ENCODE measurements at regions not wholly inside any gene's neighbourhood (a gene's known extent, or its start where the extent isn't known, plus 50 kb on each side); places are given as distances from the start of the nearest gene placed in this dataset.

DNA sequence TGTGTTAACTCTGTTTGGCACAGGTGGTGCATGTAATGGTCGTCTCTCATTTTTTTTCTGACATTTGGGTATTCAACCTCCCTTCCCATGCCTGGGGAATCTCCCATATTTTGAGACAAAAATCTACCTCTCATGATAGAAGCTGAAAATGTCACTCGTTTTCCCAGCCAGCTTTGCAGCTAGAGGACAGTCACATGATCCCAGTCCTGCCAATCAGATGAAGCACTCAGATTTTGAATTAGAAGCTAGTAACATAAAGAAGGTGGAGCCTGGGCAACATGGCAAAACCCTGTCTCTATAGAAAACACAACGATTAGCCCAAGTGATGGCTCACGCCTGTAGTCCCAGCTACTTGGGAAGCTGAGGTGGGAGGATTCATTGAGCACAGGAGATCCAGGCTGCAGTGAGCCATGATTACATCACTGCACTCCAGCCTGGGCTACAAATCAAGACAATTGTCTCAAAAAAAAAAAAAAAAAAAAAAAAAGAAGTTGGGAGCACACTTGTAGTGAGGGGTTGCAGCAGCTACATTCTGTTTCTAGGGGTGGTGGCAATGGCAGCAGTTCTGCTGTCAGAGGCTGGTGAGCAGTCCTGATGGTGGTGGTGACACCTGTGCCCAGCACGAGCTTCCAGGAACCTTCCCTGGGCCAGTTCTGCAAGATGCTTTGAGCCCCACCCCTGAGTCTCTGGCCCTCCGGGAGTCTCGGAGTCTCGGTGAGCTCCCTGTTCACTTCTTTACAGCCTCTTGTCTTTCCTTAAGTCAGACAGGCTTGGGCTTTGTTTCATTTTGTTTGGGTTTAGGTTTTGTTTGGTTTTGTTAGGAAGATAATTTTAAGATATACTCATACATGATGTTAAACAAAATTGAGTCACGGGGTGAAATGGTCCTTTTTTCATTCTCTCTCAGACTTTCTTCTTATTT lies 94.1 kb upstream of the KCNG1 start:
- 67% methylated on average over 9 of the region's 9 CpGs for WGBS
- no peaks in the 10 kb centered on the region for H3K9me3 ChIP-seq
- no peak for DNase-seq (ENCODE audit: extremely low spot score)
- H3K4me3 ChIP-seq: no peak overlapping the region
- intact Hi-C loops (cut with DNase I): no loop called here
- no peak for TF ChIP-seq EP300 (IDR thresholded peaks at IDR 0.05)
- TF ChIP-seq, protein P1, sequence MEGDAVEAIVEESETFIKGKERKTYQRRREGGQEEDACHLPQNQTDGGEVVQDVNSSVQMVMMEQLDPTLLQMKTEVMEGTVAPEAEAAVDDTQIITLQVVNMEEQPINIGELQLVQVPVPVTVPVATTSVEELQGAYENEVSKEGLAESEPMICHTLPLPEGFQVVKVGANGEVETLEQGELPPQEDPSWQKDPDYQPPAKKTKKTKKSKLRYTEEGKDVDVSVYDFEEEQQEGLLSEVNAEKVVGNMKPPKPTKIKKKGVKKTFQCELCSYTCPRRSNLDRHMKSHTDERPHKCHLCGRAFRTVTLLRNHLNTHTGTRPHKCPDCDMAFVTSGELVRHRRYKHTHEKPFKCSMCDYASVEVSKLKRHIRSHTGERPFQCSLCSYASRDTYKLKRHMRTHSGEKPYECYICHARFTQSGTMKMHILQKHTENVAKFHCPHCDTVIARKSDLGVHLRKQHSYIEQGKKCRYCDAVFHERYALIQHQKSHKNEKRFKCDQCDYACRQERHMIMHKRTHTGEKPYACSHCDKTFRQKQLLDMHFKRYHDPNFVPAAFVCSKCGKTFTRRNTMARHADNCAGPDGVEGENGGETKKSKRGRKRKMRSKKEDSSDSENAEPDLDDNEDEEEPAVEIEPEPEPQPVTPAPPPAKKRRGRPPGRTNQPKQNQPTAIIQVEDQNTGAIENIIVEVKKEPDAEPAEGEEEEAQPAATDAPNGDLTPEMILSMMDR (IDR thresholded peaks at IDR 0.05): no peak
- TF ChIP-seq POLR2A (IDR thresholded peaks at IDR 0.05; ENCODE audit: low read depth): no peak
- TF ChIP-seq POLR2AphosphoS5 (IDR thresholded peaks at IDR 0.05): no peak
- no peak overlapping the region for H3K27ac ChIP-seq (replicated peaks in 1 of 4)
- peaks cover 0 to 19% (median 17%) of the 10 kb centered on the region in 4 donors for H3K4me1 ChIP-seq
- H3K36me3 ChIP-seq: no peaks in the 10 kb centered on the region
- H3K27me3 ChIP-seq: peaks cover 0 to 19% (median 0%) of the 10 kb centered on the region in 4 donors

DNA sequence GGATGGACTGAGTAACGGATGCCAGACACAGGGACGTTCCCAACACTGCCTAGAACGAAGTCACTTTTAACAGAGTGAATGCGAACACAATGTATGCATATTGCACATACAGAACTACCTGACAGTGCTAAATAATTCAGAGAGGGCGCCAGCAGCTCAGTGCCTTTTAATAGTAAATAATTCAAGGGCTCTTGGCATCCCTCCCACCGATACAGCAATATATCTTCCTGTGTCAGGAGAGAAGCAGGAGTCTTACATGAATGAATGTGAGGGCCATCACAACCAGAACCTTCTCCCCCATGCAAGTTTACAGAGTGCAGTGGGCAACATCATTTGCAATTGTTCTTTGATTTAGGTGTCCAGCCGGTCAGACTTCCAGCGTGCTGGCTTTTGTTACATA lies 88.4 kb upstream of the KCNG1 start:
- Histone ChIP-seq H3K27me3 (peaks cover 0 to 33% (median 3%) of the 10 kb centered on the region in 4 donors), H3K9me3 (no peaks in the 10 kb centered on the region), H3K4me3 (no peak overlapping the region), H3K4me1 (no peaks in the 10 kb centered on the region), H3K36me3 (no peaks in the 10 kb centered on the region), H3K27ac (replicated peaks in 1 of 4) (no peak overlapping the region)
- WGBS: 48% methylated on average over 8 of the region's 8 CpGs
- intact Hi-C loops (cut with DNase I): no loop called here
- TF ChIP-seq, protein P1 (IDR thresholded peaks at IDR 0.05): no peak
- TF ChIP-seq POLR2AphosphoS5 (IDR thresholded peaks at IDR 0.05): no peak
- TF ChIP-seq EP300 (IDR thresholded peaks at IDR 0.05): no peak
- TF ChIP-seq POLR2A (IDR thresholded peaks at IDR 0.05; ENCODE audit: low read depth): no peak
- DNase-seq (ENCODE audit: extremely low spot score): no peak

- no peak for DNase-seq (ENCODE audit: extremely low spot score)
- no peaks in the 10 kb centered on the region for H3K9me3 ChIP-seq
- H3K4me1 ChIP-seq: no peaks in the 10 kb centered on the region
- WGBS: 73% methylated on average over 6 of the region's 13 CpGs
- no peak overlapping the region for H3K27ac ChIP-seq (replicated peaks in 1 of 4)
- no peak overlapping the region for H3K4me3 ChIP-seq
- intact Hi-C loops (cut with DNase I): no loop called here
- no peaks in the 10 kb centered on the region for H3K36me3 ChIP-seq
- no peak for TF ChIP-seq POLR2AphosphoS5 (IDR thresholded peaks at IDR 0.05)
- peaks cover 0 to 26% (median 3%) of the 10 kb centered on the region in 4 donors for H3K27me3 ChIP-seq
Observed at GRCh38 chr20:51108638-51109363, 85.9 kb upstream of the KCNG1 start.

DNA sequence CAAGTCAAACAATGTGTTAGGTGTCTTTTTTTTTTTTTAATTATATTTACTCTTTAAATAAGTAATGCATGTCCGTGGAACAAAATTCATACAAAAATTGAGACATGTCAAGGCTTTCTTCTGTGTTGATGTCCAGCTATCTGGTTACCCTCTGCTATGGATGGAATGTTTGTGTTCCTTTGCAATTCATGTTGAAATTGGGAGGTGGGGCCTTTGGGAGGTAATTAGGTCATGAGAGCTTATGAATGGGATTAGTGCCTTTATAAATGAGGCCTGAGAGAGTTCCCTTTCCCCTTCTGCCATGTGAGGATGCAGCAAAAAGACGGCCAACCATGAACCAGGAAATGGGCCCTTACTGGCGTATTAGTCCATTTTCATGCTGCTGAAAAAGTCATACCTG lies 83.1 kb upstream of the KCNG1 start:
- intact Hi-C loops (cut with DNase I): no loop called here
- TF ChIP-seq POLR2AphosphoS5 (IDR thresholded peaks at IDR 0.05) (no peak), EP300 (IDR thresholded peaks at IDR 0.05) (no peak), POLR2A (IDR thresholded peaks at IDR 0.05; ENCODE audit: low read depth) (no peak)
- TF ChIP-seq, protein P1 (IDR thresholded peaks at IDR 0.05): no peak
- no peaks in the 10 kb centered on the region for H3K36me3 ChIP-seq

More for the DNA sequence above, 83.1 kb upstream of the KCNG1 start:
- no peak for DNase-seq (ENCODE audit: extremely low spot score)
- Histone ChIP-seq H3K4me1 (no peaks in the 10 kb centered on the region), H3K9me3 (no peaks in the 10 kb centered on the region), H3K4me3 (no peak overlapping the region), H3K27me3 (peaks cover 0 to 14% (median 3%) of the 10 kb centered on the region in 4 donors), H3K27ac (replicated peaks in 1 of 4) (no peak overlapping the region)
- WGBS: 91% methylated on average over 3 of the region's 3 CpGs

Data from esophagus muscularis mucosa (tissue), 4 donors.